Astrocyte of the cerebellum (primary cell): ENCODE measurements at regions not wholly inside any gene's neighbourhood (a gene's known extent, or its start where the extent isn't known, plus 50 kb on each side); places are given as distances from the start of the nearest gene placed in this dataset.

Source experiments
- DNase-seq: peaks from one replicate; pipeline ENCODE4 v3.0.0-alpha.2; 2011; ENCODE audit warnings: low read depth
- H3K4me3 ChIP-seq: 2 replicates; pipeline ENCODE4 v1.5.1; 2011; ENCODE audit warnings: mild to moderate bottlenecking, low read depth, low read length, moderate library complexity
- CTCF ChIP-seq: IDR thresholded peaks from 2 replicates; pipeline ENCODE4 v1.5.1; 2012; ENCODE audit warnings: low read length, low read depth, moderate library complexity, mild to moderate bottlenecking; ENCODE audit errors: missing control alignments
- in situ Hi-C: cut with HindIII; loops from 2 replicates; pipeline ENCODE4 v1.10.0; 2017; ENCODE audit warnings: low sequenced_read_pairs

- in situ Hi-C loops = no loop called here
- TF ChIP-seq CTCF = no peak
- no peak overlapping the region for H3K4me3 ChIP-seq
- DNase-seq = no peak
Measured at GRCh38 chr2:238739668-238740067, 108.2 kb upstream of the TWIST2 start.

GRCh38 chr2:238741277-238741676, 106.6 kb upstream of the TWIST2 start:
- DNase-seq = no peak
- no peak overlapping the region for H3K4me3 ChIP-seq
- in situ Hi-C loops = no loop called here
- TF ChIP-seq CTCF = no peak

GRCh38 chr2:238742066-238742465, 105.8 kb upstream of the TWIST2 start:
- H3K4me3 ChIP-seq = no peak overlapping the region
- no peak for DNase-seq
- no peak for TF ChIP-seq CTCF
- in situ Hi-C loops = no loop called here

- no peak for TF ChIP-seq CTCF
- DNase-seq = no peak
- no peak overlapping the region for H3K4me3 ChIP-seq
- in situ Hi-C loops = no loop called here
Measured at GRCh38 chr2:238742664-238743063, 105.2 kb upstream of the TWIST2 start.

GRCh38 chr2:238743243-238744065, 104.4 kb upstream of the TWIST2 start:
- TF ChIP-seq CTCF = no peak
- in situ Hi-C loops = no loop called here
- no peak overlapping the region for H3K4me3 ChIP-seq
- no peak for DNase-seq

- H3K4me3 ChIP-seq = no peak overlapping the region
- no peak for DNase-seq
- no peak for TF ChIP-seq CTCF
- in situ Hi-C loops = no loop called here
Measured at GRCh38 chr2:238744951-238745350, 102.9 kb upstream of the TWIST2 start.

- no peak overlapping the region for H3K4me3 ChIP-seq
- TF ChIP-seq CTCF = no peak
- DNase-seq = no peak
- in situ Hi-C loops = no loop called here
Measured at GRCh38 chr2:238745997-238746396, 101.9 kb upstream of the TWIST2 start.
